Fibroblast of skin of back (primary cell): ENCODE measurements at regions not wholly inside any gene's neighbourhood (a gene's known extent, or its start where the extent isn't known, plus 50 kb on each side); places are given as distances from the start of the nearest gene placed in this dataset.

Experiments used
- DNase-seq: peaks from one replicate; pipeline ENCODE4 v3.0.0-alpha.2; 2013

DNA sequence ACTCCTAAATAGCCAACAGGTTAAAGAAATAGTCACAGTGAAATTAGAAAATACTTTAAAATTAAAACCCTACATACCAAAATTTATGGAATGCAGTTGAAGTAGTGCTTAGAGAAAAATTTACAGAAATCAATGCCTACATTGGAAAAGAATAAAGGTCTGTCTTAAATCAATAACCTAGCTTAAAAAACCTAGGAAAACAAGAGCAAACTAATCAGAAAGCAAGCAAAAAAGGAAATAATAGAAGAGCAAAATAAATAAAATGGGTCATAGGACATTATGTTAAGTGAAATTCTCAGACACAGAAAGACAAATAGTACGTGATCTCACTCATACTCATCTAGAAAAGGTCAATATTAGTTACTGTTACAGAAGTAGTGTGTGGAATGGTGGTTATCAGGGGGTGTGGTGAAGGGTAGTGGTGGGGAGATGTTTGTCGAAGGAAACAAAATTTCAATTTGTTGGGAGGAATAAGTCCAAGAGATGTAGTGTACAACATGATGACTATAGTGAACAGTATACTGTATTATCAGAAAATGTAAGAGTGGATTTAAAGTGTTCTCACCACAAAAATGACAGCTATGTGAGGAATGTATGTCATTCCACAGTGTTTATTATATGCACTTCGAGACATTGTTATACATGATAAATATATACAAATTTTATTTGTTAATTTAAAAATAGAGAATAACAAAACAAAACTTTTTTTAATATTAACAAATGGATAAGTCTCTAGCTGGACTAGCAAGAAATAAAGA is 423.6 kb downstream of the CDH26 start:
- DNase-seq: peak; percentile 9

DNA sequence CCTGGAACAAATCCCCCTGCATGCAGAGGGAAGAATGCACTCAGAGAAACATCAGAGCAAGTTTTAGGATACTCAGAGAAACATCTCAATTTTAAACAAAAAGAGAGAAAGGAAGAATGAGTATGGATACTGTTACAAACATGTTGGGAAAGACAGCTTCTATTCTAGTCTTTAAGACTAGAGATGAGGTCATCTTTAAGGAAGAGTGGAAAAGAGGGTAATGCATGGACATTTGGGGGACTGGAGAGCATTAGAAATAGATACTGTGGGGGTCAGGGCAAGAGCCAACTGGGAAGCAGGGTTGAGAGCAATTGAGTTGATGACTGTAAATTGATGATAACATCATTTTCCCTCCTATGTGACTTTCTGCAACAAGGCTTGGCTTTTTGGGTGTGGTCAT is 431.2 kb downstream of the CDH26 start:
- no peak for DNase-seq

DNA sequence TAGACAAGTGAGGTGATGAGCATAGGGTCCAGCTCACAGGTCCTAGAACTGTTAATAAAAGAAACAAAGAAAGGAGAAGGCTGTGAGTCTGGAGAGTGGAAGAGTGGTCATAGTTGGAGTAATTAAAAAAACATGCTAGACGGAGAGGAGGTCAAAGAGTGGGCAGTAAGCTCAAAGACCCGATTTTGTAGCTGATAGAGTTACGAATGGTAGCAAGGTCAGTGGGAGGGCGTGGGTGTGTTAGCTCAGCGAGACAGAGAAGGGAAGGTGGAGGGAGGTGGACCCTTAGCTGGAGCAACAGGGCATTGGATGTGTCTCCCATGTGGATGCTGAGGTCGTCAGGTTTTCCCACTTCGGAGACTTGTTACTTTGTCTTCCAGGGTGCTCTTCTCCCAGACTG is 431.7 kb downstream of the CDH26 start:
- DNase-seq: no peak

DNA sequence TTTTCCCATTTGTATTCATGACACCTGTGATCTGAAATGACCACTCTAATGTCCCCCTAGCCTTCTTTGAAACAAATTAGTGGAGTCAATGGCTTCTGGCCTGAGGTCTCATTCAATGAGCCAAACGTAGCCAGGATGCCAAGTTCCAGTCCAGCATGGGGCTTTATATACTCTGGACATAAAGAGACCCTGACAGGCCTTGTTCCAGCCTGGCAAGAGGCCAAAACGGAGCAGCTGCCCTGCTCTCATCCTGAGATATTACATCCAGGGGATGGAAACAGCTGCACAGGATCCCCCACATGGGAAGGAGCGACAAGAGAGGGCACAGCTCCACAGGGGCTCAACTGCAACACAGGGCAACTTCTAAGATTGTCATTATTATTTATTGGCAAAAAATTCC is 437.8 kb downstream of the CDH26 start:
- no peak for DNase-seq

DNA sequence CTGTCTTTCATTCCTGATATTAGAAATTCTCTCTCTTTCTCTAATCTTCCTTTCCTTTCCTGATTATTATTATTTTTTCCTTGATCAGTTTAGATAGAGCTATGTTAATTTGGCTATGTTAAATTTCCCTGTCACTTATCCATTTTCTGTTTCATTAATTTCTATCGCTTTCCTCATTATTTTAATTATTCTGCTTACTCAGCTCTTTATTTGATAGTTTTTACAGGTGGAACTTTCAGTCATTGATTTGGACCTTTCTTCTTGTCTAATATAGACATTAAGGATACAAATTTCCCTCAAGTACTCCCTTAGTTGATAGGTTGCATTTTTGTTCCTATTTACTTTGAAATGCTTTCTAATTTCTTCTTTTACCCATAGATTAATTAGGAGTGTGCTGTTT is 442.3 kb downstream of the CDH26 start:
- no peak for DNase-seq

DNA sequence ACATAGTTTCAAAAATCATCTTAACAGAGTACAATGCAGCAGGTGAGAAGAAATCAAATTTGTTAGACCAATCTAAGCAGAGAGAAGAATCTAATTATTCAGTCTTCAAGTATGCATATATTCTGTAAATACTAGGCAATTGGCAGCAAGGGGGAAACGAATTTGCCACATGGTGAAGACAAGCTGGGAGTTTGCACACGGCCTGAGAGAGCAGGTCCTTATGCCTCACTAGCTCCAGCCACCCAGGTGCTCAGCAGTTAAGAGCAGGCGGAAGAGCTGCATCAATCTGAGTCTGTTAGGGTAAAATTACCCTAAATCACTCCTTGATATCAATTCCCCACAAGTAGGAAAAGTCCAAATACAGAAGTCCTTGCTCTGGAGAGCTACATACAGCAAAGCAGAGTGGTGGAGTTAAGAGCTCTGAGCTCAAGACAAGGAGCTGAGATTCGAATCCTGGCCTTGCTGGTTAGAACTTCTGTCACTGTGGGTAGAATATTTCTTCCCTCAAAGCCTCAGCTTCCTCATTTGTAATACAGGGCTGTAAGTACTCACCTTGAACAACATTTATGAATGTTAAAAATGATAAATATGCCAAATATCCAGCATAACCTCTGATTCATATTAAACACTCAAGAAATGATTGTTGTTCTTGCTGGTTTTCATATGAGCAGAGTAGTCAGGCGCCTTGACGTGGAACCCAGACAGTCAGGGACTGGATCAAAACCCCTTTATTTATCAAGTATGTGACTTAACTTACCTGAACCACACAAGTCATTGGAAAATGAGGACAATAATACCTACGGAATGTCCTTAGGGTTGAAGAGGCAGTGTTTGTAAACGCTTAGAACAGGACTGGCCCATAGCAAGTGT is 444.2 kb downstream of the CDH26 start:
- no peak for DNase-seq

DNA sequence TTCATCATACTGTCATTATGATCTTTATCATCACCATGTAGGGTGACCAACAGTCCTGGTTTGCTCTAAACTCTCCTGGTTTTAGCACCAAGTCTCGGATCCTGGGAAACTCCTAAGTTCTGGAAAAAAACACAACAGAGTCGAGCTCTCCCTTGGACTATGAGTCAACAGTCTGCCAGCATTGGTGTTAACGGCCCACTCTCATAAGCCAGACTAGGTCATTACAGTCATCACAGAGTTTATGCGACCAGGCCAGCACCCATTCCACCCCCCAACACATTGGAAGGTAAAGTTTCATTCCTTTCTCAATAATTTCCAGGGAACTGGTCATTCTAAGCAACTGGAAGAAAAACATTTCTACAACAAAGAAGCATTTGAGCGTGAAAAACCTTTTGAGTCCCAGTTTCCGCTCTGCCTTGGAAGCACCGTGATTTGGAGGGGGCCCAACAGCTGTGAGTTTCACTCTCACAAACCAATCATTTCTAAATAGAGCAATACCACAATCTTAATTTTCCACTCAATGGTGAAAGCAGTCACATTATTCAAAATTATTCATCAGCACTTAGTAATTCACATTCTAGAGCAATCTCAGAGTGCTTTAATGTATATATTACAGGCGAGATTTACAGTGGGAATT is 445.0 kb downstream of the CDH26 start:
- no peak for DNase-seq

DNA sequence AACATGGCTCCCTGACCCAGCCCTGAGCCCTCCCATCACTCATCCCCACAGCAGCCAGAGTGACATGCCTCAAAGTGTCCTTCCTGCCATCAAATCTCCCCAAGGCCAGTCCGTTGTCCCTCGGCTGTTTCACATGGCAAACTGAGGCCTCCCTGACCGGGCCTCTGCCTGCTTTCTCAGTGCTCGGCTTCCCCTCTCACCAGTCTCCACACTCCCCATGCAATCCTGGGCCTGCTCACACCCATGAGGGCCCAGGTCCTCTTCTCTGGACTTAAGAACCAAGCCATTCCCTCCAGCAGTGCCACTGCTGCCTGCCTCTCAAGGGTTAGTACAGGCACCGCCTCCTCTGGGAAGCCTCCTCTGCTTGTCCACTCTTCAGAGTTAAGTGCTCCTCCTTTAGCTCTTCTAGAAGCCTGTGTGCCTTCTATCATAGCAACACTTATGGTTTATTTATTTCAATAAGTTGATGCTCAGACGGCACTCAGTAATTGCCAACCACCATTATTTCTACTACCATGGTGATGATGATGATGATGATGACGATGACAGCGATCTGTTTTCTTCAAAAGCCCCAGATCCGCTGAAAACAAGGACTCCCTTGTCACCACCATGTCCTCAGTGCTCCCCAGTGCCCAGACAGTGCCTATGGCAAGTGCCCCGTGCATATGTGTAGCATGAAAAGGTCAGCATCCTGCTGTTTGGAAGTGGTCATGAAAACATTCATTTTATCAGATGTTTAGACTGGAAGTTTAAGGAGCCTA is 449.0 kb downstream of the CDH26 start:
- no peak for DNase-seq

DNA sequence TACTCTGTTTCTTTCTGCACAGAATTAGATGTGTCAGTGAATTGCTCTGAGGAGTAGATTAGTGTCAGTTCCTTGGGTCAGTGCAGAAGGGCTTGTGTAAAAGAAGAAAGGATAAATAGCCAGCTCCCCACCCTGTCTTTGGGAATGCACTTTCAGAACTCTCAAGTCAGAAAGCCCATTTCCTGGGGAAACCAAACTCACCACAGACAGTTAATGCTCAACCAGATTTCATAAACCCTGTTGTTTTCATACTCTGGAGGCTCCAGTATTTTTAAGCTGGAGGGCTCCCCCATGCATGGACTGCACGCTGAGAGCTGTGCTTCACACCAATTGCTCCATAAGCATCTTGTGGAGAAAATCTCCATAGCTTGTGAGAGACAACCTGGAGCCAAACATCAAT is 449.7 kb downstream of the CDH26 start:
- DNase-seq: no peak

DNA sequence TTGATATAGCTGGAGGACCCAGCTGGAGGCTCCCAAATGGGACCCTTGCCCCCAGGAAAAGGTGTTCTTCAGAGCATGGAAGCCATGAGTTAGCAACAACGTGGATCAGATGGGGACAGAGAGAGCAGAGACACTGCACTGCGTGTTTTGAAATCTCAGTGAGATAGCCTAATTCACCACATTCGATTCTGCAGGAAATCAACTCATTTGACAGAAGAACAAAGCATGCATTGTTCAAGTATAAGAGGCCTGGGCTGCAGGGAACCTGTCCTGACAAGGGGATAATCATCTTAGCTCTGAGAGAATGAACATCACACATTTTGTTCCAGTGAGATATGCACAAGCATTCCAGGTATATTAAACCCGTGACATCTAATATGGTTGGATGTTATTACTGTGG is 450.2 kb downstream of the CDH26 start:
- DNase-seq: no peak

DNA sequence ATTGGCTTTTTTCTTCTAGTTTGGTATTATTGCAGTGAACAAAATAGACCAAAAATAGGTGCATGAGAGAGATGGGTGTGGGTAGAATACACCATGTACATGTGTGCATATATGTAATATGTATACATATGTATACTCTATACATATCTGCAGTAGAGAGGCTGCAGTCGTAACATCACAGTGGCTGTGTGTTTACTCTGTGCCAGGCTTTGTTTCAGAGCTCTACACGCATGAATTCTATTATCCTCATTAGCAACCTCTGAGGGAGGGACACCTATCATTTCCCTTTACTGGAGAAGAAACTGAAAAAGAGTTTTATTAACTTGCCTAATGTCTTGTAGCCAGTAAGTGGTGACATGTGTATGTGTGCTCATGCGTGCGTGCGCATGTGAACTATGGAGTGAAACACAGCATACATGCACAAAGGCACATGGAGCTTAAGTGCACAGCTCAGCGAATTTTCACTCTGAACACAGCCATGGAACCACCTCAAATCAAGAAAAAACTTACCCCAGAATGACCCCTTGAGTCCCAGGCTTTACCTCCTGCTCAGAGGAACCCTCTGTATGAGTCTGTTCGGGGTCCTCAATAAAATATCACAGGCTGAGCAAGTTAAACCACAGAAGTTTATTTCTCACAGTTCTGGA is 452.5 kb downstream of the CDH26 start:
- no peak for DNase-seq

DNA sequence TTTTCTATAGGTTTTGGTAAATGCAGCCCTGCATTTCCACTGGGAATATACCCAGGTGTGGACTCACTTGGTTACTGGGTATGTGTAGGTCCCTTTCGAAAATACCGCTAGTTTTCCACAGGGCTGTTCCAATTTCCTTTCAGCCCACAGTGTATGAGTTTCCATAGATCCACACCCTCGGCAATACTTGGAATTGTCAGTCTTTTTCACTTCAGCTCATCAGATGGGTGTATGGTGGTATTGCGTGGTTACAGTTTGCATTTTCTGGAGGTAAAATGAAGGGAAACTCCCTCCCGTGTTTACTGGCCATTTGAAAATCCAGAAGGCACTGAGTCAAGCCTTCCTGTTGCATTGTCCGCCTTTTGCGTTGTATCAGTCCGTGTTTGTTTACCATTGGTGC is 453.6 kb downstream of the CDH26 start:
- DNase-seq: no peak

DNA sequence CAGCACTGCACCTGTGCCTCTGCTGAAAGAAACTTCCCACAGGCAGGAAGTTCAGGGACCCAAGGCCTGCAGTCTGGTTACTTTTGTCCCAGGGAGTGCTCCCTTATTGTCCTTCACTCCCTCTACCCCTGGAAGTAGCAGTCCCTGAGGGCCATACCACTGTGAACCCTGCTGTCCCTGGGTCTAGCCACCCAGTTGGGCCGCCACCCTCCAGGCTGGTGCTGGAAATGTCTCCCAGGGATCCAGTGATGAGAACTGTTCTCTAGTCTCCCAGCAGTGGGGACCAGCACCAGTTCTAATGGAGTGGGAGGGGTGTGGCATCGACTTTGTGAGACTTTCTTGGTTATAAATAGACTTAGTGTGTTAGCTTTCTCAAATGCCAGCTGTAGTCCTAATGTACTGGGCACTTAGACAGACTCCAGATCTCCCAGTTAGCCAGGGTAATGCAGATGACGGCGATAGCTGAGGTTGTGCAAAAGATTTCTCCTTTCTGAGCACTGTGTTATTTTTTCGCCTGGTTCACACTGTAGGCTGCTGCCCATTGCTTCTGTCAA is 462.5 kb downstream of the CDH26 start:
- no peak for DNase-seq

DNA sequence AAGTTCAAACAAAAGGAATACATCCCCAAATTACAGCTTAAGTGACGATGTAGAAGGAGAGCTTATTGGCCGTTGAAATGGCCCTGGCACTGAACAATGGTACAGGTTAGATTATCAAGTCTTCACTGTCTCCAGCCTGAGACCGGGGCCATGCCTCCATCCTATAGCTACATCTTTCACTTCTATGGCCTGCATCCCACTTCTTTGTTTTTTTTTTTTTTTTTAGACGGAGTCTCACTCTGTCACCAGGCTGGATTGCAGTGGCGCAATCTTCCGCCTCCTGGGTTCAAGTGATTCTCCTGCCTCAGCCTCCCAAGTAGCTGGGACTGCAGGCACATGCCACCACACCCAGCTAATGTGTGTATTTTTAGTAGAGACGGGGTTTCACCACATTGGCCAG is 464.6 kb downstream of the CDH26 start:
- DNase-seq: no peak

DNA sequence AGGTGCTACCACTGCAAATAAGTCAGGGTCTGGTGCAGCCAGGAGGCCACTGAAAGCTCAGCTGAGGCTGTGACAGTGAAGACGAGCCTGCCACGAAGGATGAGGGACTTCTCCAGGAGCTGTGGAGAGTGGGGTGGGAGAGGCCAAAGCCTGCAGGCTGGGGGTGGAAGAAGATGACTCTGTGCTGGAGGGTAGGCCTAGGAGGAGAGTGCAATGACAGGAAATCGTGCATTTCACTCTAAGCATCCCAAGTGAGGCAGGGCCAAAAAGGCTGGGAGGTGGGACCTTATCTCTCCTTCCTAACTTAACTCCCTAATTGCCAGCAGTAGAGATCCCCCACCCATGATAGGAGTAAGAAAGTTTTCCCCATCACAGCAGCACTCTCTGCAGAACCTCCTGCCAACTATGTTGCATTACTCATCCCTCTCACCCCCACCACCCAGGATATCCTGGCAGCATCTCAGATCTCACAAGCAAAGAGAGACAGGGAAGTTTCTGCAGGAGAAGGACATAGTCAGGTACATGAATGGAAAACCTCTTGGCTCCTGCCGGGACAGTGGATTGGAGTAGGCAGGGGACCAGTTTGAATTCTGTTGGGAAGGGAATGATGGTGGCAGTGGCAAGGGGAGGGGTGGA is 466.2 kb downstream of the CDH26 start:
- DNase-seq: no peak

DNA sequence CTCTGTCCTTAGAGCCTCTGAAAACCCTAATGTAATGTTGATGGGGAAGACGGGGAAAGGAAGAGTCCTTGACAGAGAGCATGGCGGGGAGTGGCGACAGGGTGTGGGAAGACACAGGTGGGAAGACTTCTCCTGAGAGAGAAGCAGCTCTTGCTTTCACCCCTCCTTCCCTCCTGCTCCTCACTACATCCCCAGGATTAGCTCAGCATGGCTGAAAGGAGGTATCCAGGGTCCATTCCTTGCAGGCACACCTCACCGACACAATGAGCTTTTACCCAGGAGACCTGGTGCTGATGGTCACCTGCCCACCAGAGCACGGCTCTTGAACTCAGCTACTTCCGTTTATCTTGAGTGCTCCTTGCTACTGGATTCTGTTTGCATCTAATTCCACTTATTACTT is 469.3 kb downstream of the CDH26 start:
- no peak for DNase-seq

DNA sequence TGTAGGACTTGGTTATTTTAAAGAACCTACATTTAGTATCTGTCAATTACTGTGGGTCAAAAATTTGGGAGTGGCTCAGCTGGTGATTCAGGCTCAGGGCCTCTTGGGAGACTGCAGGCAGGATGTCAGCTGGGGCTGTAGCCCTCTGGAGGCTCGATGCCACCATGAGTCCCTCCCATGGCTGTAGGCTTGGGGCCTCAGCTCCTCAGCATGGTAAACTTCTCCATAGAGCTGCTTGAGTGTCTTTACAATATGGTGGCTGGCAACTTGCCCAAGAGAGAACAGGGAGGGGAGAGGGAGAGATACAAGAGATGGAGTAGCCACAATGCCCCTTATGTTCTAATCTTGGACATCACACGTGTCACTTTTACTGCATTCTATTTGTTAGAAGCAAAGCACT is 470.4 kb downstream of the CDH26 start:
- no peak for DNase-seq

DNA sequence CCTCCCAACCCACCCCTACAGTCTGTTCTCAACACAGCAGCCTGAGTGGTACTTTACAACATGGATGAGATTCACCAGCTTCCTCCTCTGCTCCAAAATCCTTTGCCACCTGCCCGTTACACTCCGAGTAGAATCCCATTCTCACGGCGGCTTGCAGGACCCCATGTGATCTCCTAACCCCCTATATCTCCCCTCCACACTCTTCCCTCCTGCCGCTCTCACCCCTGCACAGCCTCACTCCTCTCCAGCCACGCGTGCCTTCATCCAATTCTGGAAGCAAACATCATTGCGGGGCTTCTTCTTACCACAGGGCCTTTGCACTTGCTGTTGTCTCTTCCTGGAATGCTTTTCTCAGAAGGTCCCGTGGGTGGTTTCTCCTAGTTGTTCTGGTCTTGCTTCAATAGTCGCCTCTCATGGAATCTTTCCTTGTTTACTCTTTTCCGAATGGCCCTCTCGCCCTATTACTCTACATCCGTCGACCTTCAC is 472.3 kb downstream of the CDH26 start:
- DNase-seq: no peak

DNA sequence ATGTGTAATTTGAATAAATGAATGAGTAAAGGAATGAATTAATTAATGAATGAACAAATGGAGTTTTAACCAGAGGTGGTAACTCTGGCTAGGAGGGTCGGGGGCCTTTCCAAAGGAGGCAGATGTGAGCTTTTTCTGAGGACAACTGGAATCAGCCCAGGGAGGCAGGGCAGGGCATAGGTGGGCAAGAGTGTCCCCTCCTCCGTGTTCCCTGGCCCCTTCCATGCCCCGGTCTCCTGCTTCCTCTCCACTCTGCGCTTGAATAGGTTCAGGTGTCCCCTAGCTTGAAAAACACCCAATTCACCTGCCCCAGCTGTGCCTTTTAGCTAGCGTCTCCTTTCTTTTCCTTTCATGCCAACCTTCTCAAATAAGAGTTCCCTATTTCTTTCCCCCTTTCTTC is 473.1 kb downstream of the CDH26 start:
- DNase-seq: no peak

DNA sequence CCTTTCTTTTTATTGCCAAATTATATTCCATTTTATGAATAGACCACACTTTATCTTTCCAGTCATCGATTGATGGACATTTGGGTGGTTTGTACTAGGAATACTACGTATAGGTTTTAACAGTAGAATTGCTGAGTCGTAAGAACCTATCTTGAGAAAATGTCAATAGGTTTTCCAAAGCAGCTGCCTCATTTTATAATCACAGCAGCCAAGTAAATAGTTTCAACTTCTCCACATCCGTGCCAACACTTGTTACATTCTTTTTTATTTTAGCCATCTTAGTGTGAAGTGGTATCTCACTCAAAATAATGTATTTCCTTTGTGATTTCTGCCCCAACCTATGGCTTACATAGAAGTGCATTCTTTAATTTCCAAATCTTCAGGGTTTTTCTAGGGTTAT is 479.2 kb downstream of the CDH26 start:
- no peak for DNase-seq
